H7 (cell line): ENCODE measurements at regions not wholly inside any gene's neighbourhood (a gene's known extent, or its start where the extent isn't known, plus 50 kb on each side); places are given as distances from the start of the nearest gene placed in this dataset.

Source experiments
- DNase-seq: peaks from one replicate; pipeline ENCODE4 v3.0.0; 2012
- H3K27me3 ChIP-seq: 2 replicates; pipeline ENCODE4 v1.6.0; 2011; ENCODE audit warnings: mild to moderate bottlenecking, low read length; ENCODE audit not compliant: control insufficient read depth, insufficient read depth
- H3K36me3 ChIP-seq: replicated peaks from 2 replicates; pipeline ENCODE4 v1.5.1; 2011; ENCODE audit warnings: low read length; ENCODE audit not compliant: control insufficient read depth, insufficient read depth
- H3K4me3 ChIP-seq: 2 replicates; pipeline ENCODE4 v1.5.1; 2011; ENCODE audit warnings: low read depth, mild to moderate bottlenecking, control low read depth, low read length, moderate library complexity; ENCODE audit not compliant: insufficient read depth

DNA sequence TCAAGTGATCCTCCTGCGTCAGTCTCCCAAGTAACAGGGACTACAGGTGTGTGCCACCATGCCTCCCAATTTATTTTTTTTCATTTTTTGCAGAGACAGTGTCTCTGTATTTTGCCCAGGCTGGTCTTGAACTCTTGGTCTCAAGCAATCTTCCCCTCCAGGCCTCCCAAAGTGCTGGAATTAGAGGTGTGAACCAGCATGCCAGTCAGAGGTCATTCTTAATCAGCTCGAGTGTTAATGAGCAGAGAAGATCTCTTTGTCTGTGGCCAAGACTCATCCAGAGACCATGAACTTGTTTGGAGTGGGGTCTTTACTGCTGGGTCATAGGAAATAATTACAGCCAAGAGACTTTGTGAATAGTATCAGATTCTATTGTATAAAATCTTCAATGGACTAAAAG, 99.2 kb upstream of the AP1S2 start:
- no peak for DNase-seq
- Histone ChIP-seq H3K27me3 (no peaks in the 10 kb centered on the region), H3K36me3 (no peaks in the 10 kb centered on the region), H3K4me3 (no peak overlapping the region)

GRCh38 chrX:15952212-15952611, 97.6 kb upstream of the AP1S2 start:
- Histone ChIP-seq H3K36me3 (no peaks in the 10 kb centered on the region), H3K4me3 (no peak overlapping the region), H3K27me3 (no peaks in the 10 kb centered on the region)
- no peak for DNase-seq

DNA sequence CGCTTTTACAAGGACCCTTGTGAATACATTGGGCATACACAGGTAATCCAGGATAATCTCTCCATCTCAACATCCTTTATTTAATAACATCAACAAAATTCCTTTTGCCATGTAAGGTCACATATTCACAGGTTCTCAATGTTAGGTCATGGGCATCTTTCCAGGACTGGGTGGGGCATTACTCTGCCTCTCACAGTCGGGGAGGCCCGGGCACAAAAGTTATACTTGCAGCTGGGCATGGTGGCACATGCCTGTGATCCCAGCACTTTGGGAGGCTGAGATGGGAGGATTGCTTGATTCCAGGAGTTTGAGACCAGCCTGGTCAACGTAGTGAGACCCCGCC, 93.7 kb upstream of the AP1S2 start:
- Histone ChIP-seq H3K27me3 (no peaks in the 10 kb centered on the region), H3K4me3 (no peak overlapping the region), H3K36me3 (no peaks in the 10 kb centered on the region)
- no peak for DNase-seq

DNA sequence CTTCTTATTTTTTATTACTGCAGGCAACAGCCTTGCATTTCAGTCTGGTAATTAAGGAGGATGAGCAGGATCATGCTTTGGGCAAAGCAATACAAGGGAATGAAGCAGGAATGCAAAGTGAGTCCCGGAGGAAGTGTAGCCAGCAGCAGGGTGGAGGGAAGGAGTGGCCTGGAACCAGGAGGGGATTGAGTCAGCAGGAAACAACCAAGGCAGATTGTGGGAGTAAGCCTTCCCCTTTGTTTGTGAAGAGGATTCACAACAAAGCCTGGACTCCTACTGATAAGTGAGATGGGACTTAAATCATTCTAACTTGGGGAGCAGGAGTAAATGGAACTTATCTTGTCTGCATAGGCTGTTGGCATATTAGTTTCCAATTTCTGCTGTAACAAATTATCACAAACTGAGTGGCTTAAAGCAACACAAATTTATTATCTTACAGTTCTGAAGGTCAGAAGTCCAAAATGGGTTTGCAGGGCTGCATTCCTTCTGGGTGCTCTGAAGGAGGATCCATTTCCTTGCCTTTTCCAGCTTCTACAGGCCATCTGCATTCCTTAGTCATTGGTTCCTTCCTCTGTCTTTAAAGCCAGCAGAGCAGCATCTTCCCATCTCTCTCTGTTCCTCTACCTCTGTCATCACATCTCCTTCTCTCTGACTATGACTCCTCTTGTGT, 93.2 kb upstream of the AP1S2 start:
- Histone ChIP-seq H3K36me3 (no peaks in the 10 kb centered on the region), H3K27me3 (no peaks in the 10 kb centered on the region), H3K4me3 (no peak overlapping the region)
- DNase-seq: peak; percentile 71

GRCh38 chrX:15946783-15947580, 92.4 kb upstream of the AP1S2 start:
- no peak for DNase-seq
- H3K36me3 ChIP-seq: no peaks in the 10 kb centered on the region
- H3K27me3 ChIP-seq: no peaks in the 10 kb centered on the region
- no peak overlapping the region for H3K4me3 ChIP-seq

GRCh38 chrX:15943391-15943790, 88.8 kb upstream of the AP1S2 start:
- no peak for DNase-seq
- Histone ChIP-seq H3K4me3 (no peak overlapping the region), H3K27me3 (no peaks in the 10 kb centered on the region), H3K36me3 (no peaks in the 10 kb centered on the region)

- DNase-seq: no peak
- no peaks in the 10 kb centered on the region for H3K36me3 ChIP-seq
Measured at GRCh38 chrX:15942307-15942706, 87.7 kb upstream of the AP1S2 start.

GRCh38 chrX:15939737-15940136, 85.1 kb upstream of the AP1S2 start:
- Histone ChIP-seq H3K27me3 (no peaks in the 10 kb centered on the region), H3K36me3 (no peaks in the 10 kb centered on the region), H3K4me3 (no peak overlapping the region)
- DNase-seq: no peak

More at GRCh38 chrX:15942307-15942706, 87.7 kb upstream of the AP1S2 start:
- no peak overlapping the region for H3K4me3 ChIP-seq
- no peaks in the 10 kb centered on the region for H3K27me3 ChIP-seq

DNA sequence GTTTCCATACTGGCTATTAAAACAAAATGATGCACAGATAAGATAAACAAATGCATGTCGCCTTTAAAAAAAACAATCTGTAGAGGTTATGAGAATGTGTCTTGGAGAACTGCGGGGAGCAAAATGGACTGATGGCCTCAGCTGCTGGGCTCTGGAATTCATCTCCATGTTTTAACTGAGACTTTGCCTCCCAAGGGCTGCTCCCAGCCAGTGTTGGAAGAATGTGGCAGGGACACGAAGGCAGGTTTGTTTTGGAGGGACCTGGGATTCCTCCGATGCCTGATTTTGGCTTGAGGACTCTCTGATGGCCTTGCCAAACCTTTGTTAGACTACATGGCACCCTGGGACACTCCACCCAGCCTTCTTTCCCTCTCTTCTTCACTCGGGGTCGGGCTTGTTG, 83.5 kb upstream of the AP1S2 start:
- DNase-seq: no peak
- no peaks in the 10 kb centered on the region for H3K27me3 ChIP-seq
- H3K36me3 ChIP-seq: no peaks in the 10 kb centered on the region
- H3K4me3 ChIP-seq: no peak overlapping the region

DNA sequence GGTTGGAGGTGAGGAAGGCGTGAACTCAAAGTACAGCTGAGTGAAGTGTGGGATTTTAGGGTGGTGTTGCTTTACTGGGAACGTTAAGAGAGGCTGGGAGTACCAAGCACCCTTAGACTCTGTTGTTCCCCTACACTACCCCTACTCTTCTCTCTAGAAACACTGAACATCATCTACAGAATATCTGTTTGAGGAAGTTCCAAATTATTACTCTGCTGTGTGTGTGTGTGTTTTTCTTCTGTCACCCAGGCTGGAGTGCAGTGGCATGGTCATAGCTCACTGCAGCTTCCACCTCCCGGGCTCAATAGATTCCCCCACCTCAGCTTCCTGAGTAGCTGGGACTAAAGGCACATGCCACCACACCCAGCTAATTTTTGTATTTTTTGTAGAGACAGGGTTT, 76.7 kb upstream of the AP1S2 start:
- no peak for DNase-seq
- H3K36me3 ChIP-seq: no peaks in the 10 kb centered on the region
- no peak overlapping the region for H3K4me3 ChIP-seq
- H3K27me3 ChIP-seq: no peaks in the 10 kb centered on the region

DNA sequence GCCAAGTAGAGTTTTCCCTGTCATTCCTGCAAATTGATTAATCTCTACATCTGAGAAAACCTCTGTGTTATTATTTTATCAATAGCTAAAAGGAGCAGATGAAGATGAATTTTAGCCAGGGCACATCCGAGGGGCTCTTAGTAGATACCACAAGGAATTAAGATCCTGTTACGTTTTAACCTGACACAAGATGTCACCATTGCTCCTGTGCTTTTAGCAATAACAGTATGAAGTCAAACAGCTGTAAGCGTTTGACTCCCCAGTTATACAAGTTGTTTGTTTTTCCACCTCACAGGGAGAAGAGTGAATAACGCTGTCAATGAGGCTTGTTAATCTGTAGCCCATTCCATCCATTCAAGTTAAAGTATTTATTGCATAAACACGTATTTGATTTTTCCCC, 76.0 kb upstream of the AP1S2 start:
- DNase-seq: peak; percentile 56
- H3K4me3 ChIP-seq: no peak overlapping the region
- no peaks in the 10 kb centered on the region for H3K27me3 ChIP-seq
- no peaks in the 10 kb centered on the region for H3K36me3 ChIP-seq

DNA sequence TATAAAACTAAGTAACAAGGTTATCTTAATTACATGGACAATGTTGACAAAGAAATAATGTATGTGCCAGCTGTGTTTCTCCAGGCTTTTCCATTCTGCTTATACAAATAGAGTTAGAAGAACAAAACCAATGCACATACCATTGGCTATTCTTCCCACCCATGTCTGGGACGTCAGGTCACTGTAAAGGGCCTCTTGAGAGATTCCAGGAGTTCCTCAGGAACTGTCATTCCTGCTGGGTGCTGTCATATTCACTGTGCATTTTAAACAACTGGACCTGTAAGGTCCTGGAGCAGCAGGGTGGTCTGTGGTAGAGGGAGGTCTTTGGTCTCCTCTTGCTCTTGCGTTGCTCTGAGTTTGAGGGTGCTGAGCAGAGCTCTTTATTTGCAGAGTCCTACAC, 74.6 kb upstream of the AP1S2 start:
- no peaks in the 10 kb centered on the region for H3K36me3 ChIP-seq
- no peaks in the 10 kb centered on the region for H3K27me3 ChIP-seq
- no peak for DNase-seq
- H3K4me3 ChIP-seq: no peak overlapping the region

GRCh38 chrX:15926622-15927021, 72.0 kb upstream of the AP1S2 start:
- no peak for DNase-seq
- H3K36me3 ChIP-seq: no peaks in the 10 kb centered on the region
- no peaks in the 10 kb centered on the region for H3K27me3 ChIP-seq
- H3K4me3 ChIP-seq: no peak overlapping the region

DNA sequence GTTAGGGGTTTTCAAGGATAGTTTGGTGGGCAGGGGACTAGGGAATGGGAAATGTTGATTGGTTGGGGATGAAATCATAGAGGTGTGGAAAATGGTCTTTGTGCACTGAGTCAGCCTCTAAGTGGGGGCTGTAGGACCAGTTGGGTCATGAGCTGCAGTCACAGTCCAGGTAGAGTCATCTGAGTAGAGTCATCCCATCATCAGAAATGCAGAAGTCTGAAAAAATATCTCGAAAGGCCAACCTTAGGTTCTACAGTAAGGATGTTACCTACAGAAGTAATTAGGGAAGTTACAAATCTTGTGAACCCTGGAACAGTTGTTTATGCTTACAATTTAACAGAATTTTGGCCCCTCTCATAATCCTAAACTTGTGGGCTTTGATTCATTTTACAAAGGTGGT, 63.4 kb upstream of the AP1S2 start:
- H3K4me3 ChIP-seq: no peak overlapping the region
- no peaks in the 10 kb centered on the region for H3K27me3 ChIP-seq
- H3K36me3 ChIP-seq: no peaks in the 10 kb centered on the region
- DNase-seq: no peak

DNA sequence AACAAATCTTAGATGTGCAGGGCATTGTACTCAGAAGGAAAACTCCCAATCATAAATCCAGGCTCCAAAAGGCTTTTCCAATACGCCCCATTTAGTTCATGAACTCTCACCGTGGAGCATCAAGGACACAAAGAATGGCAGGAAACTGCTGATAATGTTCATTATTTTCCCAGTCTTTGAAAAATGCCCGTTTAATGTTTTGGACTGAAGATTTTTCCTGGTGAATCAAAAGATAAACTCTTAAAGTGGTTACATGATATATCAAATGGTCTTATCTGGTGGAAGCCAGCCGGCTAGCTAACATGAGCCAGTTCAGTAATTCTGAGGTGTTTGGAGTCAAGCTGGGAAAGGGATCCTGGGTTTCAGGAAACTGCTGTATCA, 62.1 kb upstream of the AP1S2 start:
- Histone ChIP-seq H3K36me3 (no peaks in the 10 kb centered on the region), H3K27me3 (no peaks in the 10 kb centered on the region), H3K4me3 (no peak overlapping the region)
- DNase-seq: no peak
